Astrocyte of the cerebellum (primary cell): ENCODE measurements at regions not wholly inside any gene's neighbourhood (a gene's known extent, or its start where the extent isn't known, plus 50 kb on each side); places are given as distances from the start of the nearest gene placed in this dataset.
"Not testable (repeated sequence)": the region's sequence is repeated elsewhere in the genome, so short reads cannot be mapped to it uniquely, and the experiment has no call there.

Source experiments
- DNase-seq: peaks from one replicate; pipeline ENCODE4 v3.0.0-alpha.2; 2011; ENCODE audit warnings: low read depth
- H3K4me3 ChIP-seq: 2 replicates; pipeline ENCODE4 v1.5.1; 2011; ENCODE audit warnings: mild to moderate bottlenecking, low read depth, low read length, moderate library complexity
- CTCF ChIP-seq: IDR thresholded peaks from 2 replicates; pipeline ENCODE4 v1.5.1; 2012; ENCODE audit warnings: low read length, low read depth, moderate library complexity, mild to moderate bottlenecking; ENCODE audit errors: missing control alignments
- in situ Hi-C: cut with HindIII; loops from 2 replicates; pipeline ENCODE4 v1.10.0; 2017; ENCODE audit warnings: low sequenced_read_pairs

- no peak for TF ChIP-seq CTCF
- DNase-seq: no peak
- in situ Hi-C loops: no loop called here
- H3K4me3 ChIP-seq: no peak overlapping the region
Measured at GRCh38 chr16:35596467-35596866, 2137.1 kb downstream of the TP53TG3F start.

GRCh38 chr16:35598696-35599332 lies 2139.4 kb downstream of the TP53TG3F start:
- no peak for TF ChIP-seq CTCF
- in situ Hi-C loops: no loop called here
- H3K4me3 ChIP-seq: no peak overlapping the region
- DNase-seq: no peak

GRCh38 chr16:35599429-35600160 lies 2140.2 kb downstream of the TP53TG3F start:
- TF ChIP-seq CTCF: no peak
- H3K4me3 ChIP-seq: no peak overlapping the region
- in situ Hi-C loops: no loop called here
- DNase-seq: no peak

GRCh38 chr16:35600161-35600555 lies 2140.7 kb downstream of the TP53TG3F start:
- not testable (repeated sequence) for DNase-seq

GRCh38 chr16:35602116-35602515 lies 2142.7 kb downstream of the TP53TG3F start:
- DNase-seq: no peak
- no peak overlapping the region for H3K4me3 ChIP-seq
- no peak for TF ChIP-seq CTCF
- in situ Hi-C loops: no loop called here

More at GRCh38 chr16:35600161-35600555, 2140.7 kb downstream of the TP53TG3F start:
- in situ Hi-C loops, H3K4me3 ChIP-seq: not testable (repeated sequence)

GRCh38 chr16:35603371-35603770 lies 2144.0 kb downstream of the TP53TG3F start:
- in situ Hi-C loops, H3K4me3 ChIP-seq, DNase-seq: not testable (repeated sequence)

- in situ Hi-C loops: no loop called here
- no peak for DNase-seq
- H3K4me3 ChIP-seq: no peak overlapping the region
- TF ChIP-seq CTCF: no peak
Measured at GRCh38 chr16:35605921-35606320, 2146.5 kb downstream of the TP53TG3F start.

GRCh38 chr16:35614883-35615282 lies 2155.5 kb downstream of the TP53TG3F start:
- in situ Hi-C loops: not testable (repeated sequence)

GRCh38 chr16:35619176-35619575 lies 2159.8 kb downstream of the TP53TG3F start:
- DNase-seq, H3K4me3 ChIP-seq, in situ Hi-C loops: not testable (repeated sequence)

More at GRCh38 chr16:35614883-35615282, 2155.5 kb downstream of the TP53TG3F start:
- H3K4me3 ChIP-seq, DNase-seq: not testable (repeated sequence)
